MCF 10A (cell line): ENCODE measurements at regions not wholly inside any gene's neighbourhood (a gene's known extent, or its start where the extent isn't known, plus 50 kb on each side); places are given as distances from the start of the nearest gene placed in this dataset.

Experiments used
- BruUV-seq: library from RNA; stranded (reverse); fragments of 400-500 nt; replicated peaks from 2 replicates; lab custom pipeline; 2021; lab: Mats Ljungman, UMichigan
- CTCF ChIA-PET: fragments of 300-600 bp; sonication (Branson Sonifier 250); formaldehyde crosslinking; extraction: SDS; loops from one replicate; lab custom pipeline; 2021; ENCODE audit warnings: antibody characterized with exemption, inconsistent platforms; lab: Yijun Ruan, JAX
- POLR2A ChIA-PET: fragments of 300-600, 350-650 bp; sonication (Branson Sonifier 250); formaldehyde crosslinking; extraction: SDS; loops from one replicate; lab custom pipeline; 2020; ENCODE audit warnings: antibody characterized with exemption, inconsistent platforms; lab: Yijun Ruan, JAX
- DNase-seq: peaks from one replicate; pipeline ENCODE4 v3.0.0-alpha.2; 2018; ENCODE audit not compliant: unreplicated experiment
- H3K27ac Mint-ChIP-seq: one replicate; pipeline ENCODE4 v1.8.0; 2022; ENCODE audit warnings: mild to moderate bottlenecking, low read depth, mixed read lengths; ENCODE audit not compliant: unreplicated experiment
- H3K27me3 Mint-ChIP-seq: one replicate; pipeline ENCODE4 v1.8.0; 2022; ENCODE audit warnings: mixed read lengths; ENCODE audit not compliant: insufficient read depth, unreplicated experiment
- H3K36me3 Mint-ChIP-seq: one replicate; pipeline ENCODE4 v1.8.0; 2022; ENCODE audit warnings: mild to moderate bottlenecking, moderate library complexity, mixed read lengths; ENCODE audit not compliant: insufficient read depth, unreplicated experiment
- H3K4me1 Mint-ChIP-seq: one replicate; pipeline ENCODE4 v1.8.0; 2022; ENCODE audit warnings: mixed read lengths; ENCODE audit not compliant: insufficient read depth, unreplicated experiment
- H3K4me3 Mint-ChIP-seq: one replicate; pipeline ENCODE4 v1.8.0; 2022; ENCODE audit warnings: mild to moderate bottlenecking, moderate library complexity, mixed read lengths; ENCODE audit not compliant: unreplicated experiment
- H3K9me3 Mint-ChIP-seq: one replicate; pipeline ENCODE4 v1.8.0; 2022; ENCODE audit warnings: mixed read lengths; ENCODE audit not compliant: unreplicated experiment
- CTCF ChIP-seq: fragments of 200-600 bp; IDR thresholded peaks from one replicate; pipeline ENCODE4 v1.8.0; 2022; ENCODE audit warnings: antibody characterized with exemption, mild to moderate bottlenecking; ENCODE audit not compliant: unreplicated experiment
- intact Hi-C: fragments of 100-400 bp; cut with micrococcal nuclease; formaldehyde crosslinking; loops from 2 replicates; pipeline ENCODE4 v1.14.1; 2022

DNA sequence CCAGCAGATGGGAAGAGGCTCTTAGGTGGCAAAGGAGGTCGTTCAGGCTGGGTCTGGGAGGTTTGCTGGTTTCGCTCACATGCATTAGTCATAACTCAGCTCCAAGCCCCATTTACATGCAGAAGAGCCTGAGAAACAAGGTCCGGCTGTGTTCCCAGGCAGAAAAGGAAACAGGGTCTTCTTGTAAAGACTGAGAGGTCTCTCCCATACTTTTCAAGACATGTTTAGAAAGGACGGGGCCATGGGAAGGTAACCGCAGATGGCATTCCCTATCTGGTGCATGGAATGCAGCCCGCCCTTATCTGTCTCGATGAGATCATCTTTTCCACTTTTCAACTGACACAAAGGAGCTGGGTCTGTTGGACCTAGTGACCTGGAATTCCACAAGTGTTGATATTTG is 389.0 kb upstream of the CDH11 start:
- Mint-ChIP-seq H3K36me3 (no peaks in the 10 kb centered on the region), H3K27ac (no peak overlapping the region), H3K4me1 (no peaks in the 10 kb centered on the region), H3K27me3 (no peaks in the 10 kb centered on the region), H3K9me3 (peaks cover 53% of the 10 kb centered on the region), H3K4me3 (no peak overlapping the region)
- no TSS peak for BruUV-seq
- ChIA-PET CTCF (no interaction called here), POLR2A (no interaction called here)
- TF ChIP-seq CTCF: no peak
- no peak for DNase-seq
- intact Hi-C loops: no loop called here

DNA sequence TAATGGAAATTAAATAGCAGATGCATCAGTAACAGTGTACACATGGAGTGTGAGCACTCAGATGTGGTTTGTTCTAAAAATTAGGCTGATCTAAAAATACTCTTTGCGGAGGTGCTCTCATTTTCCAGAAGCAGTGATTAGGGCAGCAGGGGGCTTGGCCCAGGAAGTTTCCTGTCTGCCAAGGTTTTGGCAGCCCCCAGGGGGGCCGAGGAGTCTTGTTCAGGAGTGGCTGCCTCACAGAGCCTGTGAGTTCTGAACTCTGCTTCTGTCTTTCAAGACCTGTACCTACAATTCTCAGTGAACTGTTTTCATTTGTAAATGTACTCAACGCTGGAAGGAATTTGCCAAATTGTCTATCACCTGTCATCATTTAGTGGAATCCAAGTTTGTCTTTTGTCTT is 388.4 kb upstream of the CDH11 start:
- BruUV-seq: no TSS peak
- no peaks in the 10 kb centered on the region for H3K27me3 Mint-ChIP-seq
- peaks cover 47% of the 10 kb centered on the region for H3K9me3 Mint-ChIP-seq
- DNase-seq: no peak
- TF ChIP-seq CTCF: no peak
- no peak overlapping the region for H3K4me3 Mint-ChIP-seq
- POLR2A ChIA-PET: no interaction called here
- H3K4me1 Mint-ChIP-seq: no peaks in the 10 kb centered on the region
- no peaks in the 10 kb centered on the region for H3K36me3 Mint-ChIP-seq
- CTCF ChIA-PET: no interaction called here
- intact Hi-C loops: no loop called here
- no peak overlapping the region for H3K27ac Mint-ChIP-seq

- peaks cover 40% of the 10 kb centered on the region for H3K9me3 Mint-ChIP-seq
- ChIA-PET CTCF (no interaction called here), POLR2A (no interaction called here)
- H3K4me1 Mint-ChIP-seq: no peaks in the 10 kb centered on the region
- no peak overlapping the region for H3K27ac Mint-ChIP-seq
- DNase-seq: peak; percentile 28
- intact Hi-C loops: no loop called here
- no TSS peak for BruUV-seq
- H3K4me3 Mint-ChIP-seq: no peak overlapping the region
- H3K36me3 Mint-ChIP-seq: no peaks in the 10 kb centered on the region
- TF ChIP-seq CTCF: no peak
- no peaks in the 10 kb centered on the region for H3K27me3 Mint-ChIP-seq
Measured at GRCh38 chr16:65509172-65509571, 387.3 kb upstream of the CDH11 start.

GRCh38 chr16:65500919-65501318 is 379.1 kb upstream of the CDH11 start:
- peaks cover 7% of the 10 kb centered on the region for H3K36me3 Mint-ChIP-seq
- no peak for DNase-seq
- POLR2A ChIA-PET: no interaction called here
- no peaks in the 10 kb centered on the region for H3K27me3 Mint-ChIP-seq
- CTCF ChIA-PET: no interaction called here
- peaks cover 47% of the 10 kb centered on the region for H3K9me3 Mint-ChIP-seq
- no peak for TF ChIP-seq CTCF
- intact Hi-C loops: no loop called here
- no peaks in the 10 kb centered on the region for H3K4me1 Mint-ChIP-seq
- no peak overlapping the region for H3K4me3 Mint-ChIP-seq
- no peak overlapping the region for H3K27ac Mint-ChIP-seq
- BruUV-seq: no TSS peak
